ENCODE measurements at regions not wholly inside any gene's neighbourhood (a gene's known extent, or its start where the extent isn't known, plus 50 kb on each side); places are given as distances from the start of the nearest gene placed in this dataset.

DNA sequence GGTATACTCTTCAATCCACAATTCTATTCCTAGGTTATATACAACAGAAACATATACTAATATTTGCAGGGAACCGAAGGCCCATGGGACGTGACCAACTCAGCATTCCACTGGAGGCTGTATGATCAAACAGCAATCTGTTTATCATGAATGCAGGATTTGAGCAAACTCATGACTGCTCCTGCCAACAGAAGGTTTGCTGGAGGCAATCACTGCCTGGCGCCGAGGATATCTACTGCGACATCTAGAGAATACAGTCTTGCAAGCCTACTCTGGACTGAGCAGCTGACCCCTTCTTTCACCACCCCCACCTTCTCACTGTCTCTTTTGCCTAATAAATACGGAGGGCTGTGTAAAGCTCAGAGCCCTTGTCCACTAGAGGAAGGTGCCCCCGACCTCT is 90.5 kb upstream of the CDH10 start:
- no peak for ATAC-seq (replicated peaks in 1 of 2)
- peaks cover 0 to 1% of the 10 kb centered on the region in 2 donors for H3K36me3 Mint-ChIP-seq (ENCODE audit: insufficient read depth in 2 of 2)

DNA sequence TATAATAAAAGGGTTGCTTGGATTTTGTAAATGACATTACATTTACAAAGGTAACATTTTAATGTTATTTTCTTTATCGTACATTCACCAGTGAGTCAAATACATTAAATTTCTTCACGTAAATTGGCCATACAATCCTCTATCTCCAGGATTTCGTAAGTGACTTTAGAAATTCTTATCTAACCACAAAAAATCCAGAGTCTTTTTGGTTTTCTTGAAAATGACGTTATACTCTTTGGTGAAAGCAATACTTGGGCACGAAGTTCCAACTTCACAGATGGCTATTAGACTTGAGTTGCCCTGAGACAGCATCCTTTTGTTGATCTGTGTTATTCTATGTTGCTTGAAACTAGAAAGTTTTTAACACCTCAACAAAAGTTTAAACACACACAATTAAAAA is 87.4 kb upstream of the CDH10 start:
- Mint-ChIP-seq H3K36me3 (ENCODE audit: insufficient read depth in 2 of 2) (peaks cover 0 to 3% of the 10 kb centered on the region in 2 donors), H3K4me3 (no peak overlapping the region), H3K27ac (no peak overlapping the region), H3K4me1 (ENCODE audit: low read depth) (no peaks in the 10 kb centered on the region), H3K27me3 (ENCODE audit: low read depth) (no peaks in the 10 kb centered on the region), H3K9me3 (peaks cover 8 to 25% of the 10 kb centered on the region in 2 donors)
- no peak for ATAC-seq (replicated peaks in 1 of 2)
- DNase-seq: no peak

More for the DNA sequence above, 90.5 kb upstream of the CDH10 start:
- DNase-seq: no peak
- Mint-ChIP-seq H3K9me3 (peaks cover 5 to 17% of the 10 kb centered on the region in 2 donors), H3K4me3 (no peak overlapping the region), H3K27ac (no peak overlapping the region), H3K27me3 (ENCODE audit: low read depth) (no peaks in the 10 kb centered on the region), H3K4me1 (ENCODE audit: low read depth) (no peaks in the 10 kb centered on the region)

DNA sequence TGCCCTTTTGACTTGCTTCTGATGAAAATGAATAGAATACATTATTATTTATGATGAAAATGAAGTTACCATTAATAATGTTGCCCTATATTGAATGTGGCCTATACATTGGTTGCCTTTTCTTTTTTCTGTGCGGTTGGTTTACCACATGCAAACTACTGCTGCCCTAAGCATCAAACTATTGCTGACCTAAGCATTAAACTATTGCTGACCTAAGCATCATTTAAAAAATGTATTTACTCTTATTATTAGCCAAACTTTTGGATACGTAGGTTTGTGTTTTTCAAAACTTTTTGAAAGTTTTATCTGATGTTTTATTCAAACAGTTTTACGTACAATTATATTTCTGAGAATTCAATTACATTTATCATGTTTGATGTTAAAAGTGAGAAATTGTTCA is 76.0 kb upstream of the CDH10 start:
- DNase-seq (no peak), ATAC-seq (replicated peaks in 1 of 2) (no peak)
- Mint-ChIP-seq H3K27me3 (ENCODE audit: low read depth) (no peaks in the 10 kb centered on the region), H3K27ac (no peak overlapping the region), H3K9me3 (peaks cover 5 to 9% of the 10 kb centered on the region in 2 donors), H3K36me3 (ENCODE audit: insufficient read depth in 2 of 2) (no peaks in the 10 kb centered on the region), H3K4me1 (ENCODE audit: low read depth) (no peaks in the 10 kb centered on the region), H3K4me3 (no peak overlapping the region)

DNA sequence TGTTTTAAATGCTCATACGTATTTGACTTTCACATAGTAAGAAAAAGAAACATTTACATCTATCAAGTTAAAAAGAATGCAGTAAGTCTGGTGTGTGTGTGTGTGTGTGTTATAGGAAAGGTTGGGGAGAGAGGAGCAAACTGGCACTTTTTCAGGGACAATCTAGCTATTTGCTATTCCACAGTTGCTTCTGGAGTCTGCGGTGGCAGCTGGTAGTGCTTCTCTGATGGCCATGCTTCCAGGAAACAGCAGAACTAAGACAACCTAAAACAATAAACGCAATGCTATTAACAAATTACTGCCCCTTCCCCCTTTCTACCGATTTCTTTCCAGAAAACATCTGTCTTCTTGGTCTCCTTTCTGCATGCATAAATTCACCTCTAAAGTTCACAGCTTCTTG is 70.0 kb upstream of the CDH10 start:
- DNase-seq (no peak), ATAC-seq (replicated peaks in 1 of 2) (no peak)
- no peak overlapping the region for H3K27ac Mint-ChIP-seq
- no peaks in the 10 kb centered on the region for H3K27me3 Mint-ChIP-seq (ENCODE audit: low read depth)
- peaks cover 0 to 2% of the 10 kb centered on the region in 2 donors for H3K36me3 Mint-ChIP-seq (ENCODE audit: insufficient read depth in 2 of 2)
- H3K4me1 Mint-ChIP-seq (ENCODE audit: low read depth): no peaks in the 10 kb centered on the region
- H3K4me3 Mint-ChIP-seq: no peak overlapping the region
- H3K9me3 Mint-ChIP-seq: peaks cover 4 to 7% of the 10 kb centered on the region in 2 donors

DNA sequence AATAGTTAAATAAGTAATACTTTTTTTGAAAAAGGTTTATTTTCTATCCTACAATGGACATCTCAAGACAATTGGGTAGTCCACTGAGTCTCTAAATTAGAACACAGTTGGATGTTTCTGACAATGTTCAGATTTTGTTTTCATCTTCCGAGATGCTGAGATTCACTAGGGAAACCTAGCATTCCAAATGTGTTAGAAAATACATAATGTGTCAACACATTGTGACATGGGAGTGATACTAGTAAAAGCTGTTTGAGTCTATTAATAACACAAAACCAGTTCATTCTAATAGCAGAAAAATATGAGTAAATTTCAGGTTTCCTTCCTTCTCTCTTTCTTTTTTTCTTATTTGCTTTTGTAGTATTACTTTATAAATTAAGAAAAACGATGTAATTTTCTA is 68.2 kb upstream of the CDH10 start:
- no peak overlapping the region for H3K27ac Mint-ChIP-seq
- H3K4me1 Mint-ChIP-seq (ENCODE audit: low read depth): no peaks in the 10 kb centered on the region
- no peak for ATAC-seq (replicated peaks in 1 of 2)
- no peaks in the 10 kb centered on the region for H3K27me3 Mint-ChIP-seq (ENCODE audit: low read depth)
- no peak overlapping the region for H3K4me3 Mint-ChIP-seq
- H3K9me3 Mint-ChIP-seq: peaks cover 4 to 5% of the 10 kb centered on the region in 2 donors
- DNase-seq: no peak
- H3K36me3 Mint-ChIP-seq (ENCODE audit: insufficient read depth in 2 of 2): peaks cover 0 to 2% of the 10 kb centered on the region in 2 donors

DNA sequence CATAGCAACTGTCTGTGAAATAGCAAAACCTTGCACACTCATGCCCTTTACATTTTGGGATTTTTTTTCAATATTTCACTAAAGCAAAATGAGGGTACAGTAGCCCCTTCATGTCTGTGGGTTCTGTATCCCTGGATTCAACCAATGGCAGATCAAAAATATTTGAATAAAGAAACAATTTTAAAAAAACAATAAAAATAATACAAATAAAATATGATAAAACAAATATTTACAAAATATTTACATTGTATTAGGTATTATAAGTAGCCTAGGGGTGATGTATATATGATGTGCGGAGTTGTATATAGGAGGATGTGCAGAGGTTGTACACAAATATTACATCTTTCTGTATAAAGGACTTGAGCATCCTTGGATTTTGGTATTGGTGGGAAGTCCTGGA is 67.3 kb upstream of the CDH10 start:
- Mint-ChIP-seq H3K27ac (no peak overlapping the region), H3K4me3 (no peak overlapping the region), H3K4me1 (ENCODE audit: low read depth) (no peaks in the 10 kb centered on the region), H3K36me3 (ENCODE audit: insufficient read depth in 2 of 2) (peaks cover 0 to 2% of the 10 kb centered on the region in 2 donors), H3K9me3 (peaks cover 4 to 5% of the 10 kb centered on the region in 2 donors), H3K27me3 (ENCODE audit: low read depth) (no peaks in the 10 kb centered on the region)
- DNase-seq: no peak
- ATAC-seq (replicated peaks in 1 of 2): no peak

DNA sequence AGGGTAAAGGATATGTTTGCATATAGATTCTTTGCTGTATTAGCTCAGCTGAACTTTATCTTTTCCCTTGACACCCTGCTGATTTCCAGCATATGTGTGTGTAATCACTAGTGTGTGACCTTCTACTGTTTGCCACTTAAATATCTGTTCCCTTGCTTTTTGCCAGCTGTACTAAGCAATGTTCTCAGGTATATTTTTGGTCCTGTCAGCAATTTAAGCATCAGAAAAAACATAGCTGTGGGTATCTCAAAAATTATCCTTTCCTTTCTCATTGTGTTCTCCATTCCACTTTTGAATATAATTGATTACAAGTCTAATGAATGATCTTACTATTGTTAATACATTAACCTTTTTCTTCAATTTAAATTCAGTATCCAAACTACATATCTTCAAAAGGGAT is 59.2 kb upstream of the CDH10 start:
- peaks cover 7 to 10% of the 10 kb centered on the region in 2 donors for H3K9me3 Mint-ChIP-seq
- no peaks in the 10 kb centered on the region for H3K36me3 Mint-ChIP-seq (ENCODE audit: insufficient read depth in 2 of 2)
- H3K27me3 Mint-ChIP-seq (ENCODE audit: low read depth): no peaks in the 10 kb centered on the region

More for the DNA sequence above, 59.2 kb upstream of the CDH10 start:
- no peaks in the 10 kb centered on the region for H3K4me1 Mint-ChIP-seq (ENCODE audit: low read depth)
- no peak overlapping the region for H3K4me3 Mint-ChIP-seq
- ATAC-seq (replicated peaks in 1 of 2) (no peak), DNase-seq (no peak)
- H3K27ac Mint-ChIP-seq: no peak overlapping the region

Data from activated T-cell treated with anti-CD3 and anti-CD28 coated beads, Interleukin-2, amount 50 U/mL, for 72 hours (primary cell).